BE2C (cell line): ENCODE measurements at regions not wholly inside any gene's neighbourhood (a gene's known extent, or its start where the extent isn't known, plus 50 kb on each side); places are given as distances from the start of the nearest gene placed in this dataset.

Experiments
- DNase-seq: peaks from one replicate; pipeline ENCODE4 v3.0.0-alpha.2; 2020
- H3K27me3 ChIP-seq: fragments of 250-450 bp; sonication (Bioruptor Pico); 2 replicates; pipeline ENCODE4 v1.5.1; 2020; ENCODE audit warnings: mild to moderate bottlenecking
- H3K36me3 ChIP-seq: fragments of 250-450 bp; sonication (Bioruptor Pico); 2 replicates; pipeline ENCODE4 v1.5.1; 2020; ENCODE audit warnings: mild to moderate bottlenecking
- H3K4me1 ChIP-seq: fragments of 250-450 bp; sonication (Bioruptor Pico); 2 replicates; pipeline ENCODE4 v1.5.1; 2020
- H3K4me3 ChIP-seq: 2 replicates; pipeline ENCODE4 v1.5.1; 2011; ENCODE audit warnings: low read depth, low read length
- H3K9me3 ChIP-seq: fragments of 250-450 bp; sonication (Bioruptor Pico); 2 replicates; pipeline ENCODE4 v1.5.1; 2020
- CTCF ChIP-seq: IDR thresholded peaks from 2 replicates; pipeline ENCODE4 v1.5.1; 2012; ENCODE audit warnings: mild to moderate bottlenecking, low read depth, low read length

GRCh38 chr4:141575884-141576283, 60.5 kb upstream of the IL15 start:
- Histone ChIP-seq H3K4me3 (no peak overlapping the region), H3K36me3 (no peaks in the 10 kb centered on the region), H3K9me3 (no peaks in the 10 kb centered on the region), H3K4me1 (peaks cover 8% of the 10 kb centered on the region), H3K27me3 (no peaks in the 10 kb centered on the region)
- no peak for DNase-seq
- TF ChIP-seq CTCF: no peak

- no peak for DNase-seq
- H3K27me3 ChIP-seq: no peaks in the 10 kb centered on the region
- H3K4me1 ChIP-seq: peaks cover 8% of the 10 kb centered on the region
- TF ChIP-seq CTCF: no peak
- H3K36me3 ChIP-seq: no peaks in the 10 kb centered on the region
- H3K9me3 ChIP-seq: no peaks in the 10 kb centered on the region
- no peak overlapping the region for H3K4me3 ChIP-seq
These were observed 59.7 kb upstream of the IL15 start for GRCh38 chr4:141576585-141577110.

- H3K9me3 ChIP-seq: no peaks in the 10 kb centered on the region
- peaks cover 8% of the 10 kb centered on the region for H3K4me1 ChIP-seq
- no peaks in the 10 kb centered on the region for H3K36me3 ChIP-seq
- no peak overlapping the region for H3K4me3 ChIP-seq
- DNase-seq: no peak
- no peaks in the 10 kb centered on the region for H3K27me3 ChIP-seq
- no peak for TF ChIP-seq CTCF
These were observed 57.9 kb upstream of the IL15 start for GRCh38 chr4:141578451-141578850.

- no peaks in the 10 kb centered on the region for H3K9me3 ChIP-seq
- peaks cover 8% of the 10 kb centered on the region for H3K4me1 ChIP-seq
- no peaks in the 10 kb centered on the region for H3K36me3 ChIP-seq
- no peak for TF ChIP-seq CTCF
- peak; percentile 44 for DNase-seq
- H3K27me3 ChIP-seq: no peaks in the 10 kb centered on the region
- H3K4me3 ChIP-seq: no peak overlapping the region
These were observed 55.9 kb upstream of the IL15 start for GRCh38 chr4:141580523-141580922.
